Choroid plexus epithelial cell (primary cell): ENCODE measurements at regions not wholly inside any gene's neighbourhood (a gene's known extent, or its start where the extent isn't known, plus 50 kb on each side); places are given as distances from the start of the nearest gene placed in this dataset.
A peak's percentile ranks its signal among the peaks of the same experiment; 100 is the strongest.

ENCODE experiments used
- DNase-seq: peaks from one replicate; pipeline ENCODE4 v3.0.0-alpha.2; 2010; ENCODE audit warnings: low read depth
- H3K4me3 ChIP-seq: 2 replicates; pipeline ENCODE4 v1.5.1; 2011; ENCODE audit warnings: low read depth, mild to moderate bottlenecking, control low read depth, low read length, moderate library complexity
- CTCF ChIP-seq: conservative IDR thresholded peaks from 2 replicates; pipeline ENCODE4 v1.5.1; 2011; ENCODE audit warnings: low read depth, mild to moderate bottlenecking, control low read depth, inconsistent platforms, low read length, moderate library complexity

- TF ChIP-seq CTCF, result no peak
- DNase-seq, result no peak
- H3K4me3 ChIP-seq, result no peak overlapping the region
Observed at GRCh38 chr10:36679554-36679953, 445.8 kb upstream of the ANKRD30A start.

DNA sequence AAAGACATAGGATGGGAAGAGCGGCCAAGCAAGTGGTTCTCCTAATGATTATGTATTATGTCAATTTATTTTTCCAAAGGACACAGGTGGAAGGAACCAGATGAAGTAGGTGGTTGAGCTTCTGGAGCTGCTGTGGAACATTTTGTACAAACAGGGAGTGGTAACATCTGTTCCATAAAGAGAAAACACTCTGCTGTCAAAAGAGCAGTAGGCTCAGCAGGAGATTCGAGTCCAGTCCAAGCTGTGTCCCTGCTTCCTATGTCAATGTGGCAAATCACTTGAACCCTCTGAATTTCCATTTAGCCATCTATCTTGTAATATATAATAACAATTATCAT lies 448.0 kb upstream of the ANKRD30A start:
- H3K4me3 ChIP-seq, result no peak overlapping the region
- no peak for TF ChIP-seq CTCF
- DNase-seq, result peak; percentile 51

- no peak for TF ChIP-seq CTCF
- no peak overlapping the region for H3K4me3 ChIP-seq
- peak; percentile 82 for DNase-seq
Observed at GRCh38 chr10:36676756-36677430, 448.5 kb upstream of the ANKRD30A start.

DNA sequence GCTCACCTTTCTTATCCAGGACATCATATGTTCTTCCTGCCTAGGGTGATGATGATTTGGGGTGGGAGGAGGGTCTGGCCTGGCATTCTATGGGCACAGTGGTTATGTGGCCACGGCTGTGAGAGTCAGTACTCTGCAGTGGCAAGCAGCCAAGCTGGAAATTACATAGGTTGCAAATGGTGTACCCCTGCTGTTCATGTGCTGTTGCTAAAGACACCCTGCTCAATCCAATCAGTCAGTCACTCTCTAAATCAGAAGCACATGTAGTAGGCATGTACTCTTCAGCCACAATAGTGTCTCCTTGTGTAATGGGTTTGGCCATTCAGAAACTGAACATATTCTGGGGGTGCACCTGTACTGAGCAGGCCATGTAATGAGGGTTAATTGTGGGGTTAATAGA lies 449.1 kb upstream of the ANKRD30A start:
- TF ChIP-seq CTCF, result no peak
- DNase-seq, result peak; percentile 53
- H3K4me3 ChIP-seq, result no peak overlapping the region

GRCh38 chr10:36675458-36675880 lies 449.9 kb upstream of the ANKRD30A start:
- no peak overlapping the region for H3K4me3 ChIP-seq
- no peak for TF ChIP-seq CTCF
- peak; percentile 76 for DNase-seq

- peak; percentile 87 for DNase-seq
- TF ChIP-seq CTCF, result no peak
- H3K4me3 ChIP-seq, result no peak overlapping the region
Observed at GRCh38 chr10:36671607-36672006, 453.8 kb upstream of the ANKRD30A start.

- TF ChIP-seq CTCF, result no peak
- no peak overlapping the region for H3K4me3 ChIP-seq
- DNase-seq, result peak; percentile 42
Observed at GRCh38 chr10:36670621-36671402, 454.6 kb upstream of the ANKRD30A start.
